ENCODE measurements at regions not wholly inside any gene's neighbourhood (a gene's known extent, or its start where the extent isn't known, plus 50 kb on each side); places are given as distances from the start of the nearest gene placed in this dataset.

DNA sequence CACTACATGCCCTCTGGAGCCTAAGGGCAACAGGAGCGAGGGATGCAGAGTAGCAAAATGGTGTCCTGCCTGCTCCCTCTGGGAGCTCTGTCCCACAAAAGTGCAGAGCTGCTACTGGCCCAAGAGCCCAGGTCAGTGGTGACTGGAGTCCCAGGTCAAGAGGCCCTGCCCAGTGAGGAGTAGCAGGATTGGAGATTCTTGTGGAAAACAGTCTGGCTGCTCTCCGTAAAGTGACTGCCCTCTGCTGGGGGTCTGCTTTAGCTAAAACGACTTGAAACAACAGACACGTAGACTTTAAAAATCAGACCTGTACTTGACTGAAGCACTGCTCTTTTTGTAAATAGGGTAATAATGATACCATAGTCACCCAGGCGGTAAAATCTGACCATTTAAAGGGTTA, 917.0 kb downstream of the MAT2B start:
- TF ChIP-seq, protein P1, sequence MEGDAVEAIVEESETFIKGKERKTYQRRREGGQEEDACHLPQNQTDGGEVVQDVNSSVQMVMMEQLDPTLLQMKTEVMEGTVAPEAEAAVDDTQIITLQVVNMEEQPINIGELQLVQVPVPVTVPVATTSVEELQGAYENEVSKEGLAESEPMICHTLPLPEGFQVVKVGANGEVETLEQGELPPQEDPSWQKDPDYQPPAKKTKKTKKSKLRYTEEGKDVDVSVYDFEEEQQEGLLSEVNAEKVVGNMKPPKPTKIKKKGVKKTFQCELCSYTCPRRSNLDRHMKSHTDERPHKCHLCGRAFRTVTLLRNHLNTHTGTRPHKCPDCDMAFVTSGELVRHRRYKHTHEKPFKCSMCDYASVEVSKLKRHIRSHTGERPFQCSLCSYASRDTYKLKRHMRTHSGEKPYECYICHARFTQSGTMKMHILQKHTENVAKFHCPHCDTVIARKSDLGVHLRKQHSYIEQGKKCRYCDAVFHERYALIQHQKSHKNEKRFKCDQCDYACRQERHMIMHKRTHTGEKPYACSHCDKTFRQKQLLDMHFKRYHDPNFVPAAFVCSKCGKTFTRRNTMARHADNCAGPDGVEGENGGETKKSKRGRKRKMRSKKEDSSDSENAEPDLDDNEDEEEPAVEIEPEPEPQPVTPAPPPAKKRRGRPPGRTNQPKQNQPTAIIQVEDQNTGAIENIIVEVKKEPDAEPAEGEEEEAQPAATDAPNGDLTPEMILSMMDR (IDR thresholded peaks at IDR 0.05; ENCODE audit: low read depth, low read length): no peak
- TF ChIP-seq POLR2A (IDR thresholded peaks at IDR 0.05; ENCODE audit: extremely low read depth, insufficient read length): no peak

Data from NB4 (cell line).